ENCODE measurements at regions not wholly inside any gene's neighbourhood (a gene's known extent, or its start where the extent isn't known, plus 50 kb on each side); places are given as distances from the start of the nearest gene placed in this dataset.

- ATAC-seq (ENCODE audit: poor library complexity), result no peak
- intact Hi-C loops (cut with DNase I, micrococcal nuclease), result no loop called here
Measured at GRCh38 chr2:16375981-16376380, 289.7 kb downstream of the CYRIA start.

DNA sequence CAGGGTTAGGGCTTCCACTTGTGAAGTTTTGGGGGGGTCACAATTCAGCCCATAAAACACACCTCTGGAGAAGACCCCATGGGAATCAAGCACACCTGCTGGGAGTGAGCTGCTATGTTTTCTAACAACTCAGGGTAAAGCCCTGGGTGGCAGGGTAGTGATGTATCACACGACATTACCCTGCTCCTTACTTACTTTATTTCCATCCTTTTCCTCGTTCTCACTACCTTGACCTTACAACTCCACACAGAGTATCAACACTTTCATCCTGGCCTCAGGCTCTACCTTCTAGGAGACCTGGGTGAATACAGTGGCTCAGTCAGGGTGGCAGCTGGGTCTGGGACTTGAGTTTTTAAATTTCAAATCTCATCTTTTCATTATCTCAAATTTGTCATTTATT, 290.3 kb downstream of the CYRIA start:
- ATAC-seq (ENCODE audit: poor library complexity), result no peak
- CTCF ChIA-PET, result no interaction called here
- intact Hi-C loops (cut with DNase I, micrococcal nuclease), result no loop called here

More at GRCh38 chr2:16375981-16376380, 289.7 kb downstream of the CYRIA start:
- Histone ChIP-seq H3K27me3 (ENCODE audit: control insufficient read depth in 1 of 2, insufficient read depth in 2 of 2, low read length in 2 of 2) (no peaks in the 10 kb centered on the region), H3K9me3 (ENCODE audit: control insufficient read depth in 1 of 2, insufficient read depth in 1 of 2, low read length in 2 of 2) (no peaks in the 10 kb centered on the region), H3K36me3 (ENCODE audit: insufficient read depth, low read length) (no peaks in the 10 kb centered on the region), H3K4me1 (ENCODE audit: insufficient read depth, low read length) (no peaks in the 10 kb centered on the region), H3K4me3 (ENCODE audit: low read length) (no peak overlapping the region), H3K27ac (ENCODE audit: low read depth in 1 of 2, low read length in 2 of 2) (no peak overlapping the region)
- H3K27ac Mint-ChIP-seq, result no peak overlapping the region
- DNase-seq, result no peak
- H3K27me3 Mint-ChIP-seq, result no peaks in the 10 kb centered on the region
- POLR2A ChIA-PET, result no interaction called here
- no peak overlapping the region for H3K4me3 Mint-ChIP-seq
- H3K36me3 Mint-ChIP-seq (ENCODE audit: low read depth), result no peaks in the 10 kb centered on the region
- CTCF ChIA-PET, result no interaction called here
- no peak for TF ChIP-seq CTCF (IDR thresholded peaks at IDR 0.05)
- H3K9me3 Mint-ChIP-seq, result no peaks in the 10 kb centered on the region
- H3K4me1 Mint-ChIP-seq (ENCODE audit: low read depth), result no peaks in the 10 kb centered on the region

DNA sequence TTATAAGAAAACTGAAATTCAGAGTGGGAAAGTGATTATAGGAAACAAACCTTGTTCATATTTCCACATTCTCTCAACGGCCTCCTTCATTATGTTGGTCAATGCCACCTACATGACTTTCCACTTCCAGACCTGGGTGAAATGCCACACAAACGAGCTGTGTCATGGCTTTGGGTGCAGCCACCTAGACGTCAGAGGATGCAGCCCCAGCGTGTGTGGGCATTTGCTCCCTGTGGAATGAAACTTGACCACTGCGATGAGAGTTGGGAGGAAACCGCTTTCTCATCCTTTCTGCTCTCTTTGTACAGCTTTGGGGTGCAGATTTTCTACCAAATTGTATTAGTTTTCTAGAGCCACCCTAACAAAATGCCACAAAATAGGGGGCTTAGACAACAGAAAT, 291.0 kb downstream of the CYRIA start:
- intact Hi-C loops (cut with DNase I, micrococcal nuclease), result no loop called here
- no peak for TF ChIP-seq CTCF (IDR thresholded peaks at IDR 0.05)
- H3K4me1 ChIP-seq (ENCODE audit: insufficient read depth, low read length), result no peaks in the 10 kb centered on the region
- CTCF ChIA-PET, result no interaction called here
- H3K27ac Mint-ChIP-seq, result no peak overlapping the region
- POLR2A ChIA-PET, result no interaction called here
- no peaks in the 10 kb centered on the region for H3K27me3 Mint-ChIP-seq
- H3K36me3 Mint-ChIP-seq (ENCODE audit: low read depth), result no peaks in the 10 kb centered on the region
- no peak overlapping the region for H3K4me3 Mint-ChIP-seq
- ATAC-seq (ENCODE audit: poor library complexity) (no peak), DNase-seq (no peak)
- no peaks in the 10 kb centered on the region for H3K9me3 ChIP-seq (ENCODE audit: control insufficient read depth in 1 of 2, insufficient read depth in 1 of 2, low read length in 2 of 2)
- H3K27ac ChIP-seq (ENCODE audit: low read depth in 1 of 2, low read length in 2 of 2), result no peak overlapping the region
- H3K4me1 Mint-ChIP-seq (ENCODE audit: low read depth), result no peaks in the 10 kb centered on the region
- H3K4me3 ChIP-seq (ENCODE audit: low read length), result no peak overlapping the region
- no peaks in the 10 kb centered on the region for H3K27me3 ChIP-seq (ENCODE audit: control insufficient read depth in 1 of 2, insufficient read depth in 2 of 2, low read length in 2 of 2)
- no peaks in the 10 kb centered on the region for H3K36me3 ChIP-seq (ENCODE audit: insufficient read depth, low read length)
- no peaks in the 10 kb centered on the region for H3K9me3 Mint-ChIP-seq

More for the DNA sequence above, 290.3 kb downstream of the CYRIA start:
- TF ChIP-seq CTCF (IDR thresholded peaks at IDR 0.05), result no peak
- Mint-ChIP-seq H3K4me1 (ENCODE audit: low read depth) (no peaks in the 10 kb centered on the region), H3K36me3 (ENCODE audit: low read depth) (no peaks in the 10 kb centered on the region), H3K4me3 (no peak overlapping the region), H3K27me3 (no peaks in the 10 kb centered on the region), H3K27ac (no peak overlapping the region), H3K9me3 (no peaks in the 10 kb centered on the region)
- Histone ChIP-seq H3K9me3 (ENCODE audit: control insufficient read depth in 1 of 2, insufficient read depth in 1 of 2, low read length in 2 of 2) (no peaks in the 10 kb centered on the region), H3K4me3 (ENCODE audit: low read length) (no peak overlapping the region), H3K27me3 (ENCODE audit: control insufficient read depth in 1 of 2, insufficient read depth in 2 of 2, low read length in 2 of 2) (no peaks in the 10 kb centered on the region), H3K4me1 (ENCODE audit: insufficient read depth, low read length) (no peaks in the 10 kb centered on the region), H3K36me3 (ENCODE audit: insufficient read depth, low read length) (no peaks in the 10 kb centered on the region), H3K27ac (ENCODE audit: low read depth in 1 of 2, low read length in 2 of 2) (no peak overlapping the region)
- DNase-seq, result no peak
- POLR2A ChIA-PET, result no interaction called here
